ENCODE measurements at regions not wholly inside any gene's neighbourhood (a gene's known extent, or its start where the extent isn't known, plus 50 kb on each side); places are given as distances from the start of the nearest gene placed in this dataset.

DNA sequence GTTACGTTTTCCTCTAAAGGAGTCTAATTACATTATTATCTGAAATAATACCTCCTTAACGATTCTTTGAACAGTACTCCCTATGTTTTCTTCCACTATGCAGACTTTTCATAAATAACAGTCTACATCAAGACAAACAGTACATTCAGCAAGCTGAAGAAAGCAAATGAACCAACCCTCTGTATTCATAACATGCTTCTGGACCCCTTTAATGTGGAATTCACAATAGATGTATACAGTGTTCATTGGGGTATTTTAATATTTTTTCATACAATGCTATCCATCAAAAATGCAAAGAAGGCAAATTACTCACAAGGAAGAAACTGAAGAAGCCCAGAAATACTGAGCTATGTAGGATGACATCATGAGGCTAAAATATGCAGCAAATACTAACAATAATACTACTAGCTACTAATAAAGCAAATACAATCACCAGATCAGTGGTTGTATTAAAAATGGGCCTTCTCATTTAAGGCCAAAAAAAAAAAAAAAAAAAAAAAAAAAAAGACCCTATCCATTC, 408.6 kb downstream of the MTX2 start:
- TF ChIP-seq POLR2A (IDR thresholded peaks at IDR 0.05) (no peak), EP300 (IDR thresholded peaks at IDR 0.05) (no peak), POLR2AphosphoS5 (IDR thresholded peaks at IDR 0.05) (no peak)
- TF ChIP-seq, protein P1, sequence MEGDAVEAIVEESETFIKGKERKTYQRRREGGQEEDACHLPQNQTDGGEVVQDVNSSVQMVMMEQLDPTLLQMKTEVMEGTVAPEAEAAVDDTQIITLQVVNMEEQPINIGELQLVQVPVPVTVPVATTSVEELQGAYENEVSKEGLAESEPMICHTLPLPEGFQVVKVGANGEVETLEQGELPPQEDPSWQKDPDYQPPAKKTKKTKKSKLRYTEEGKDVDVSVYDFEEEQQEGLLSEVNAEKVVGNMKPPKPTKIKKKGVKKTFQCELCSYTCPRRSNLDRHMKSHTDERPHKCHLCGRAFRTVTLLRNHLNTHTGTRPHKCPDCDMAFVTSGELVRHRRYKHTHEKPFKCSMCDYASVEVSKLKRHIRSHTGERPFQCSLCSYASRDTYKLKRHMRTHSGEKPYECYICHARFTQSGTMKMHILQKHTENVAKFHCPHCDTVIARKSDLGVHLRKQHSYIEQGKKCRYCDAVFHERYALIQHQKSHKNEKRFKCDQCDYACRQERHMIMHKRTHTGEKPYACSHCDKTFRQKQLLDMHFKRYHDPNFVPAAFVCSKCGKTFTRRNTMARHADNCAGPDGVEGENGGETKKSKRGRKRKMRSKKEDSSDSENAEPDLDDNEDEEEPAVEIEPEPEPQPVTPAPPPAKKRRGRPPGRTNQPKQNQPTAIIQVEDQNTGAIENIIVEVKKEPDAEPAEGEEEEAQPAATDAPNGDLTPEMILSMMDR (IDR thresholded peaks at IDR 0.05), result no peak
- no peak for DNase-seq
- WGBS, 5 donors, result 68 to 83% (median 73%) methylated on average over 2 of the region's 2 CpGs
- Histone ChIP-seq H3K27me3 (no peaks in the 10 kb centered on the region), H3K4me3 (no peak overlapping the region), H3K36me3 (no peaks in the 10 kb centered on the region), H3K9me3 (no peaks in the 10 kb centered on the region), H3K27ac (no peak overlapping the region), H3K4me1 (peaks cover 0 to 2% (median 0%) of the 10 kb centered on the region in 4 donors)
- intact Hi-C loops (cut with DNase I; ENCODE audit: low total_unique reads), result no loop called here

DNA sequence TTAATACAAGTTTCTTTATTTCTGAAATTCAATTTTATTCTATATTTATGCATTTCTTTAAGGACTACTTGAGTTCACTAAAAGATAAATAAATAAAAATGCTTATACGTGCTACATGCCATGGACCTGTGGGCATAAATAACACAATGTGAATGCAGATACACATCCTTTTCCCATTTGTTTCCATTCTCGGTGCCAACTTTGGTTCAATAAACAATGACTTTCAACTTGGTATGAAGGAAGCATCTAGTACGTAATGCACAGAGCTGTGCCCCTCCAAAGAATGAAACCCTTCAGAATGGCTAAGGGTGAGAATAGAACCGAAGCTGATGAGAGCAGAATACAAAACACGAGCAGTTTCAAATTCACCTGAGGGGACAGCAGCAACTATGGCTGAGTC, 409.3 kb downstream of the MTX2 start:
- 67 to 73% (median 70%) methylated on average over 5 of the region's 5 CpGs for WGBS, 5 donors
- Histone ChIP-seq H3K27ac (no peak overlapping the region), H3K4me3 (no peak overlapping the region), H3K9me3 (no peaks in the 10 kb centered on the region), H3K36me3 (no peaks in the 10 kb centered on the region), H3K27me3 (peaks cover 0 to 4% (median 0%) of the 10 kb centered on the region in 3 donors), H3K4me1 (peaks cover 0 to 3% (median 0%) of the 10 kb centered on the region in 4 donors)
- intact Hi-C loops (cut with DNase I; ENCODE audit: low total_unique reads), result no loop called here
- TF ChIP-seq POLR2A (IDR thresholded peaks at IDR 0.05) (no peak), POLR2AphosphoS5 (IDR thresholded peaks at IDR 0.05) (no peak), EP300 (IDR thresholded peaks at IDR 0.05) (no peak)
- TF ChIP-seq, protein P1 (IDR thresholded peaks at IDR 0.05), result no peak
- DNase-seq, result peak in 1 of 2 donors; percentile 16

GRCh38 chr2:176679061-176679669, 409.9 kb downstream of the MTX2 start:
- intact Hi-C loops (cut with DNase I; ENCODE audit: low total_unique reads), result no loop called here

GRCh38 chr2:176680916-176681516, 411.8 kb downstream of the MTX2 start:
- peaks cover 0 to 20% (median 0%) of the 10 kb centered on the region in 3 donors for H3K27me3 ChIP-seq
- no peak for DNase-seq
- intact Hi-C loops (cut with DNase I; ENCODE audit: low total_unique reads), result no loop called here
- TF ChIP-seq, protein P1 (IDR thresholded peaks at IDR 0.05), result no peak
- TF ChIP-seq POLR2AphosphoS5 (IDR thresholded peaks at IDR 0.05) (no peak), POLR2A (IDR thresholded peaks at IDR 0.05) (no peak), EP300 (IDR thresholded peaks at IDR 0.05) (no peak)
- no peak overlapping the region for H3K27ac ChIP-seq
- WGBS, 5 donors, result 64 to 78% (median 75%) methylated on average over 1 of the region's 1 CpG
- H3K4me1 ChIP-seq, result peaks cover 0 to 3% (median 0%) of the 10 kb centered on the region in 4 donors
- no peaks in the 10 kb centered on the region for H3K9me3 ChIP-seq
- H3K36me3 ChIP-seq, result no peaks in the 10 kb centered on the region
- H3K4me3 ChIP-seq, result no peak overlapping the region

More at GRCh38 chr2:176679061-176679669, 409.9 kb downstream of the MTX2 start:
- no peak overlapping the region for H3K27ac ChIP-seq
- H3K9me3 ChIP-seq, result no peaks in the 10 kb centered on the region
- 76 to 84% (median 79%) methylated on average over 2 of the region's 2 CpGs for WGBS, 5 donors
- peaks cover 0 to 4% (median 0%) of the 10 kb centered on the region in 3 donors for H3K27me3 ChIP-seq
- H3K4me1 ChIP-seq, result peaks cover 0 to 3% (median 0%) of the 10 kb centered on the region in 4 donors
- H3K36me3 ChIP-seq, result no peaks in the 10 kb centered on the region
- DNase-seq, result no peak
- TF ChIP-seq POLR2AphosphoS5 (IDR thresholded peaks at IDR 0.05), result no peak
- no peak for TF ChIP-seq EP300 (IDR thresholded peaks at IDR 0.05)
- TF ChIP-seq, protein P1 (IDR thresholded peaks at IDR 0.05), result no peak
- TF ChIP-seq POLR2A (IDR thresholded peaks at IDR 0.05), result no peak
- no peak overlapping the region for H3K4me3 ChIP-seq

All from stomach (tissue), 8 donors.